ENCODE measurements at regions not wholly inside any gene's neighbourhood (a gene's known extent, or its start where the extent isn't known, plus 50 kb on each side); places are given as distances from the start of the nearest gene placed in this dataset.

DNA sequence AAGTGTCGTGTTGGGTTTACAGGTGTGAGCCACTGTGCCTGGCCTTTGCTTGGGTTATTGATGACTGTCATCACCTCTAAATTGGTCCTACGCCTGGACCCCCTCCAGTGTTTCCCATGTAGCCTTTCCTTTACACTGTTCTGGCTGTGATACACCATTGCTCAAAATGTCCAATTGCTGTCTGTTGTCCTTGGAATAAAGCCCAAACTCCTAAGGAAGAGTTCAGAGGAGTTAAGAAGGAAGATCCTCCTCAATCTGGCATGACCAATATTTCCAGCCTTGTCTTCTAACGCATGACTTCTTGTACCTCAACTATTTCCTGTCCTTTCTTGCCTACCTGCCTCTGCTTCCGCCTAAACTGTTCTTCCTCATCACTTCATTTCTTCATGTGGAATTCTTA lies 113.1 kb downstream of the POLR2M start:
- no peaks in the 10 kb centered on the region for H3K27me3 ChIP-seq (ENCODE audit: insufficient read depth, low read depth, low read length)
- H3K4me2 ChIP-seq (ENCODE audit: low read length) = no peak overlapping the region
- TF ChIP-seq, protein P1, sequence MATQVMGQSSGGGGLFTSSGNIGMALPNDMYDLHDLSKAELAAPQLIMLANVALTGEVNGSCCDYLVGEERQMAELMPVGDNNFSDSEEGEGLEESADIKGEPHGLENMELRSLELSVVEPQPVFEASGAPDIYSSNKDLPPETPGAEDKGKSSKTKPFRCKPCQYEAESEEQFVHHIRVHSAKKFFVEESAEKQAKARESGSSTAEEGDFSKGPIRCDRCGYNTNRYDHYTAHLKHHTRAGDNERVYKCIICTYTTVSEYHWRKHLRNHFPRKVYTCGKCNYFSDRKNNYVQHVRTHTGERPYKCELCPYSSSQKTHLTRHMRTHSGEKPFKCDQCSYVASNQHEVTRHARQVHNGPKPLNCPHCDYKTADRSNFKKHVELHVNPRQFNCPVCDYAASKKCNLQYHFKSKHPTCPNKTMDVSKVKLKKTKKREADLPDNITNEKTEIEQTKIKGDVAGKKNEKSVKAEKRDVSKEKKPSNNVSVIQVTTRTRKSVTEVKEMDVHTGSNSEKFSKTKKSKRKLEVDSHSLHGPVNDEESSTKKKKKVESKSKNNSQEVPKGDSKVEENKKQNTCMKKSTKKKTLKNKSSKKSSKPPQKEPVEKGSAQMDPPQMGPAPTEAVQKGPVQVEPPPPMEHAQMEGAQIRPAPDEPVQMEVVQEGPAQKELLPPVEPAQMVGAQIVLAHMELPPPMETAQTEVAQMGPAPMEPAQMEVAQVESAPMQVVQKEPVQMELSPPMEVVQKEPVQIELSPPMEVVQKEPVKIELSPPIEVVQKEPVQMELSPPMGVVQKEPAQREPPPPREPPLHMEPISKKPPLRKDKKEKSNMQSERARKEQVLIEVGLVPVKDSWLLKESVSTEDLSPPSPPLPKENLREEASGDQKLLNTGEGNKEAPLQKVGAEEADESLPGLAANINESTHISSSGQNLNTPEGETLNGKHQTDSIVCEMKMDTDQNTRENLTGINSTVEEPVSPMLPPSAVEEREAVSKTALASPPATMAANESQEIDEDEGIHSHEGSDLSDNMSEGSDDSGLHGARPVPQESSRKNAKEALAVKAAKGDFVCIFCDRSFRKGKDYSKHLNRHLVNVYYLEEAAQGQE (IDR thresholded peaks at IDR 0.05; ENCODE audit: borderline replicate concordance) = no peak
- TF ChIP-seq CTCF (IDR thresholded peaks at IDR 0.05; ENCODE audit: poor library complexity, severe bottlenecking) = no peak
- no peak for TF ChIP-seq EP300 (conservative IDR thresholded peaks at IDR 0.05; ENCODE audit: poor library complexity, severe bottlenecking)

DNA sequence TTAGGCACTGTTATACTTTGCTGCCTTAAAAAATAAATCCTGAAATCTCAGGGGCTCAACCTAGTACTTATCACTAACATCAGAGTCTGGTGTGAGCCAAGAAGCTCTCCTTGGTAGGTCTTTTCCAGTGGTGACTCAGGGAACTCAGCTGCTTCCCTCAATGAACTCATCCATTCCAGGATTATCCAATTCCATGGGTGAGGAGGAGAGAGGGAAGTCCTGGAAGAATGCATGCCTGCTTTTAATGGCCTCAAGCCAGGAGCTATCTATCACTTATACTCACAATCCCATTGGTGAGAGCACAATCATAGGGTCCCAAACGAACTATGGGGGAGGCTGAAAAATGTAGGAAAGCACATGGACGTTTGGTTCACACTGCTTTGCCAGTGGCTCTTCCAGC lies 113.6 kb downstream of the POLR2M start:
- H3K27ac ChIP-seq (ENCODE audit: low read length) = no peak overlapping the region

More for the DNA sequence above, 113.1 kb downstream of the POLR2M start:
- H3K79me2 ChIP-seq (replicated peaks; ENCODE audit: insufficient read depth, low read length) = no peaks in the 10 kb centered on the region
- H3K9me2 ChIP-seq (ENCODE audit: insufficient read depth, low read length) = no peaks in the 10 kb centered on the region
- H4K20me1 ChIP-seq (ENCODE audit: insufficient read depth) = no peaks in the 10 kb centered on the region
- H3K4me3 ChIP-seq (ENCODE audit: low read length) = no peak overlapping the region
- H2AFZ ChIP-seq (ENCODE audit: low read depth, low read length) = no peak overlapping the region
- no peaks in the 10 kb centered on the region for H3K36me3 ChIP-seq (ENCODE audit: insufficient read depth, low read length)
- H3K9ac ChIP-seq (ENCODE audit: low read length) = no peak overlapping the region
- H3K9me3 ChIP-seq (ENCODE audit: low read length) = no peaks in the 10 kb centered on the region
- no peak overlapping the region for H3K27ac ChIP-seq (ENCODE audit: low read length)
- H3F3A ChIP-seq (ENCODE audit: insufficient read depth, low read length, poor library complexity, severe bottlenecking) = no peaks in the 10 kb centered on the region

More for the DNA sequence above, 113.6 kb downstream of the POLR2M start:
- Histone ChIP-seq H4K20me1 (ENCODE audit: insufficient read depth) (no peaks in the 10 kb centered on the region), H3K9me2 (ENCODE audit: insufficient read depth, low read length) (no peaks in the 10 kb centered on the region), H3K27me3 (ENCODE audit: insufficient read depth, low read depth, low read length) (no peaks in the 10 kb centered on the region), H3F3A (ENCODE audit: insufficient read depth, low read length, poor library complexity, severe bottlenecking) (no peaks in the 10 kb centered on the region), H3K79me2 (replicated peaks; ENCODE audit: insufficient read depth, low read length) (no peaks in the 10 kb centered on the region), H3K4me2 (ENCODE audit: low read length) (no peak overlapping the region), H3K9me3 (ENCODE audit: low read length) (no peaks in the 10 kb centered on the region), H3K4me3 (ENCODE audit: low read length) (no peak overlapping the region), H3K9ac (ENCODE audit: low read length) (no peak overlapping the region), H2AFZ (ENCODE audit: low read depth, low read length) (no peak overlapping the region), H3K36me3 (ENCODE audit: insufficient read depth, low read length) (no peaks in the 10 kb centered on the region)
- TF ChIP-seq, protein P1 (IDR thresholded peaks at IDR 0.05; ENCODE audit: borderline replicate concordance) = no peak
- TF ChIP-seq EZH2 (IDR thresholded peaks at IDR 0.05; ENCODE audit: borderline replicate concordance, insufficient read depth, low read length, poor library complexity, severe bottlenecking) (no peak), CTCF (IDR thresholded peaks at IDR 0.05; ENCODE audit: poor library complexity, severe bottlenecking) (no peak), SMC3 (conservative IDR thresholded peaks at IDR 0.05; ENCODE audit: poor library complexity) (no peak), MXI1 (conservative IDR thresholded peaks at IDR 0.05; ENCODE audit: poor library complexity, severe bottlenecking) (no peak), EP300 (conservative IDR thresholded peaks at IDR 0.05; ENCODE audit: poor library complexity, severe bottlenecking) (no peak), RAD21 (conservative IDR thresholded peaks at IDR 0.05) (no peak)
